DMS 273 treated with DMSO at 0.1 percent for 48 hours (cell line): ENCODE measurements at regions not wholly inside any gene's neighbourhood (a gene's known extent, or its start where the extent isn't known, plus 50 kb on each side); places are given as distances from the start of the nearest gene placed in this dataset.
"Not testable (repeated sequence)": the region's sequence is repeated elsewhere in the genome, so short reads cannot be mapped to it uniquely, and the experiment has no call there.

Experiments used
- DNase-seq: peaks from one replicate; lab custom pipeline; 2025; lab: John Stamatoyannopoulos, UW

- no peak for DNase-seq
Measured at GRCh38 chr9:129317179-129318011, 139.3 kb upstream of the IER5L start.

- no peak for DNase-seq
Measured at GRCh38 chr9:129316281-129317030, 138.4 kb upstream of the IER5L start.

GRCh38 chr9:129313331-129313955 lies 135.4 kb upstream of the IER5L start:
- DNase-seq: no peak

DNA sequence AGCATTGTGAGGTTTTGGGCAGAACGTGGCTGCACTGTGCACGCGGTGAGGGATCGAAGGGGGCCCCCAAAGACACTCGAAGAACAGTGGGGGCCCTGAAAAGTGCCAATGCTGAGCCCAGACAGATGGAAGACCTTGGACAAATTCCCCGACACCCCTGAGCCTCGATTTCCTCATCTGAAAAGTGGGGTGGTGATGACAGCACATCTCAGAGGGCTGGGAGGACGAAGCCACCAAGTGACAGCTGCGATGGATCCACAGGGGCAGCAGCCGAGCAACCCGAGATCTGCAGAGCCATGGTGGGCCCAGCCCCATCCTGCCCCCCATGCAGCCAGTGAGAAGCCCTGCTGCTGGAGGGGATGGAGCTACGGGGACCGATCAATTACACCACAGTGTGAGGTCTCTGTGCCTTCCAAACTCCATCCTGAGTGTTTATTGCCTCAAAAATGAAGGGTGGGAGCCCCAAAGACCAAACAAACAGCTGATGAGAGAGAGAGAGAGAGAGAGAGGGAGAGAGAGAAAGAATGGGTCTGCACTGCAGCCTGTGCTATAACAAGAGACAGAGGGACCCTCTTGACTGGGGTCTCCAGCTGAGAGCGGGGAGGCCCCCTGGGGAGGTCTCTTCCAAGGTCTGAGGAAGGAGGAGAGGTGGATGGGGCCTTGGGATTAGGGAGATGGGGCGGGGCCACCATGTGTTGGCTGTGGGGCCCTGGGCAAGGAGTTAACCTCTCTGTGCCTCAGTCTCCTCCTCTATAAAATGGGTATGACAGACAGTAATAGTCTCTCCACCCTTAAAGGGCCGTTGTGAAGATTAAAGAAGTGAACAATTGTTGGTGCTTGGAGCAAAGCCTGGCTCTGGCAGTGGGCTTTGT lies 134.4 kb upstream of the IER5L start:
- no peak for DNase-seq

GRCh38 chr9:129311643-129312042 lies 133.6 kb upstream of the IER5L start:
- no peak for DNase-seq

DNA sequence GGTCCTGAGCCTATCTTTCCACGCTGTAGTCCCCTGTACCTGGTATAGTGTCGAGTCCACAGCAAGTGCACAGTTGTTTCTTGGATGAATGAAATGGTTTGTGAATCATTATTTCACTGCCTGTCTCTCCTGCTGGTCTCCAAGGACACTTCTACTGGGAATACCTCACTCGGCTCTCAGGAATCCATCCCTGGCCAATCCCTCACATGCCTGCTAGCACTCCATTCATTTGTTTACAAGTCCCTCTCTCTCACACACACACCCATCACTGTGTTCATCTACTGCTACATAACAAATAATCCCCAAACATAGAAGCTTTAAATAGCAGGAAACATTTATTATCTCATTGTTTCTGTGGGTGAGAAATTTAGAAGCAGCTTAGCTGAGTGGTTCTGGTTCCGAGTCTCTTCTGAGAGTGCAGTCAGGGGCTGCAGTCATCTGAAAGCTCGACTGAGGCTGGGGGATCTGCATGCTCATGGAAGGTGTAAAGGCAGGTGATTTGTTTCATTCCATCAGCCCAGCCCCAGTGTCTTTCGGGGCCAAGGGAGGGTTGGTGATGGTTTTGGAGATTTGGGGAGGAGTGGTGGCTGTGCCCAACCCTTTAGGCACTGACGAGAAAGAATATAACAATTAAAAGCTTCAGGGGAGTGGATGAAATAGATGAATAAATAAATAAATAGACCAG lies 132.7 kb upstream of the IER5L start:
- DNase-seq: no peak

- no peak for DNase-seq
Measured at GRCh38 chr9:129309906-129310305, 131.8 kb upstream of the IER5L start.

- DNase-seq: no peak
Measured at GRCh38 chr9:129309041-129309430, 131.0 kb upstream of the IER5L start.

GRCh38 chr9:129307227-129307970 lies 129.3 kb upstream of the IER5L start:
- DNase-seq: no peak

DNA sequence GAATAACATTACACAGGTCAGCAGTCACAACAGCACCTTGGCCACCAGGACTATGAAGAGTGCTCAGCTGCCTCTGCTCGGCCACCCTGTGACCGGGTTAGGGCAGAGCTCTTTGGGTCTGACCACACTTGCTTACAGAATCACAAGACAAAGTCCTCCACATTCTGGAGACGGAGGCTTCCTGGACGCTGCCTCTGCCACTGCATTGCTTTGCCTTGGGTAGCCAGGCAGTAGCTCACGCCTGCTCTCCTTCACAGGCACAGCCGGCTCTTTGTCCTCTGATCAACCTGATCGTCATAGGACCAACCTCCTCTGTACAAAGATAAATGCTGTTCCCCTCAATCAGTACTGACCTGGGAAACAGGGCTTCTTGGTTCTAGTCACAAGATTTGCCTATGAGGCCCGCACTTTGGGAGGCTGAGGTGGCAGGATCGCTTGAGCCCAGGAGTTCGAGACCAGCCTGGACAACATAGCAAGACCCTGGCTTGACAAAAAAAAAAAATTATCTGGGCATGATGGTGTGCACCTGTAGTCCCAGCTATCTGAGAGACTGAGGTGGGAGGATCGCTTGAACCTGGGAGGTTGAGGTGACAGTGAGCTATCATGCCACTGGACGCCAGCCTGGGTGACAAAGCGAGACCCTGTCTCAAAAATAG lies 128.4 kb upstream of the IER5L start:
- DNase-seq: no peak

DNA sequence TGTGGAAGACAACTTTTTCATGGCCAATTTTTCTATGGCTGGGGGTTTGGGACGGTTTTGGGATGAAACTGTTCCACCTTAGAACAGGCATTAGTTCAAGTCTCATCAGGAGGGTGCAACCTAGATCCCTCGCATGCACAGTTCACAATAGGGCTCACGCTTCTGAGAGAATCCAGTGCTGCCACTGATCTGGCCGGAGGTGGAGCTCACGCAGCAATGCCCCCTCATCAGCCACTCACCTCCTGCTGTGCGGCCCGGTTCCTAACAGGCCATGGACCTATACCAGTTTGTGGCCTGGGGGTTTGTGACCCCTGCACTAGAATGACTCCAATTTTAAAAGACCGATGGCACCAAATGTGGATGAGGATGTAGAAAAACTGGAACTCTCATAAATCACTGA lies 127.2 kb upstream of the IER5L start:
- DNase-seq: no peak

- DNase-seq: no peak
Measured at GRCh38 chr9:129301941-129302340, 123.9 kb upstream of the IER5L start.

DNA sequence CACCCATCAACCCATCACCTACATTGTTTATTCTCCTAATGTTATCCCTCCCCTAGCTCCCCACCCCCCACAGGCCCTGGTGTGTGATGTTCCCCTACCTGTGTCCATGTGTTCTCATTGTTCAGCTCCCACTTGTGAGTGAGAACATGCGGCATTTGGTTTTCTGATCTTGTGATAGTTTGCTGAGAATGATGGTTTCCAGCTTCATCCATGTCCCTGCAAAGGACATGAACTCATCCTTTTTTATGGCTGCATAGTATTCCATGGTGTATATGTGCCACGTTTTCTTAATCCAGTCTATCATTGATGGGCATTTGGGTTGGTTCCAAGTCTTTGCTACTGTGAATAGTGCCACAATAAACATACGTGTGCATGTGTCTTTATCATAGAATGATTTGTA lies 118.1 kb upstream of the IER5L start:
- not testable (repeated sequence) for DNase-seq

DNA sequence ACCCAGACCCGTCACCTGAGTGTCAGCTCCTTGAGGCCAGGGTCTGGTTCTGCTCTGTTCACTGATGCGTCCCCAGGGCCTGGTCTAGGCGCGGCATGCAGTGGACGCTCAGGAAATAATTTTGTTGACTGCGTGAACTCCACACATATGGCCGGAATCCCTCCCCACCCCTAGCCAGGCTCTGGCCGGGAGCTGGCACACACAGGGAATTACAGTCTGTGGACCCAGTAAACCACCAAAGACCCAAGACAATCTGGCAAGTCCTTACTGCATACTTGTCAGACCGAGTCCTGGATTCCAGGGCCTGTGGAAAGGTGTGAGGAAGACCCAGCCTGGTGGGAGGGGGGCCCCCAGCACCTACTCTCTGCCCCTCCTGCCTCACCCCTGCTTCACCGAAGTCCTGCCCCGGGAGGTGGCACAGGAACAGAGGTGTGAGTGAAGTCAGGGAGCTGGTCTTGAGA lies 113.0 kb upstream of the IER5L start:
- no peak for DNase-seq

- DNase-seq: no peak
Measured at GRCh38 chr9:129290606-129291005, 112.5 kb upstream of the IER5L start.

DNA sequence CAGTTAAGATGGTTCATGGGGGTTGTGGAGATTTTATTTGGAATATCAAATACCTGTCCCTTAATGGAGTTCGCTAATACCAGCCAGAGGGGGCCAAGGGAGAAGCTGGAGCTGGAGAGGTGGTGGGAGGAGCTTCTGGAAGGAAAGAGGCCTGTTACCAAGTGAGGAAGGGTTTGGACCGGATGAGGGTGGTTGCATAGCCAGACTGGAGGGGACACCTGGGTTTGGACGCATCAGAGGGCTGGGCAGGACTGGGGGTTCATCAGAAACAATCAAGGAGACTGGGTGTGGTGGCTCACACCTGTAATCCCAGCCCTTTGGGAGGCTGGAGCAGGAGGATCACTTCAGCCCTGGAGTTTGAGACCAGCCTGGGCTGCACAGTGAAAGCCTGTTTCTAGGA lies 111.8 kb upstream of the IER5L start:
- DNase-seq: no peak

- DNase-seq: no peak
Measured at GRCh38 chr9:129289131-129289731, 111.2 kb upstream of the IER5L start.

- no peak for DNase-seq
Measured at GRCh38 chr9:129287619-129288305, 109.7 kb upstream of the IER5L start.
